HL-60 (cell line): ENCODE measurements at regions not wholly inside any gene's neighbourhood (a gene's known extent, or its start where the extent isn't known, plus 50 kb on each side); places are given as distances from the start of the nearest gene placed in this dataset.
"Not testable (repeated sequence)": the region's sequence is repeated elsewhere in the genome, so short reads cannot be mapped to it uniquely, and the experiment has no call there.

ENCODE experiments used
- DNase-seq, 2 experiments: peaks; one replicate each; pipeline ENCODE4 v3.0.0-alpha.2; 2010 to 2020; ENCODE audit warnings: low read depth in 1 of 2, low spot score in 1 of 2
- H3K27ac ChIP-seq: fragments of 250-450 bp; sonication (Bioruptor Pico); replicated peaks from 2 replicates; pipeline ENCODE4 v1.5.1; 2020; ENCODE audit warnings: mild to moderate bottlenecking, moderate library complexity
- H3K27me3 ChIP-seq: fragments of 250-450 bp; sonication (Bioruptor Pico); 2 replicates; pipeline ENCODE4 v1.5.1; 2021; ENCODE audit warnings: mild to moderate bottlenecking, moderate library complexity; ENCODE audit not compliant: insufficient read depth, poor library complexity, severe bottlenecking
- H3K4me3 ChIP-seq: replicated peaks from 2 replicates; pipeline ENCODE4 v1.5.1; 2011; ENCODE audit warnings: mild to moderate bottlenecking, control low read depth, low read length; ENCODE audit not compliant: insufficient read depth
- CTCF ChIP-seq: IDR thresholded peaks from one replicate; pipeline ENCODE4 v1.5.1; 2011; ENCODE audit warnings: low read length, control low read depth, inconsistent platforms; ENCODE audit not compliant: insufficient read depth
- GABPA ChIP-seq: IDR thresholded peaks from 2 replicates; pipeline ENCODE4 v1.6.1; 2012; ENCODE audit warnings: low read depth
- POLR2AphosphoS5 ChIP-seq: IDR thresholded peaks from 2 replicates; pipeline ENCODE4 v1.6.1; 2012; ENCODE audit warnings: low read depth
- REST ChIP-seq: IDR thresholded peaks from 2 replicates; pipeline ENCODE4 v1.6.1; 2012; ENCODE audit warnings: low read depth; ENCODE audit not compliant: insufficient replicate concordance
- SPI1 ChIP-seq: IDR thresholded peaks from 2 replicates; pipeline ENCODE4 v1.6.1; 2012; ENCODE audit warnings: low read depth, mild to moderate bottlenecking, borderline replicate concordance

- Histone ChIP-seq H3K27ac (no peak overlapping the region), H3K27me3 (no peaks in the 10 kb centered on the region), H3K4me3 (no peak overlapping the region)
- TF ChIP-seq GABPA, result no peak
- no peak for TF ChIP-seq SPI1
- TF ChIP-seq CTCF, result no peak
- TF ChIP-seq REST, result no peak
- no peak for TF ChIP-seq POLR2AphosphoS5
- DNase-seq, result no peak
Observed at GRCh38 chr2:117336496-117336895, 478.0 kb upstream of the DDX18 start.

DNA sequence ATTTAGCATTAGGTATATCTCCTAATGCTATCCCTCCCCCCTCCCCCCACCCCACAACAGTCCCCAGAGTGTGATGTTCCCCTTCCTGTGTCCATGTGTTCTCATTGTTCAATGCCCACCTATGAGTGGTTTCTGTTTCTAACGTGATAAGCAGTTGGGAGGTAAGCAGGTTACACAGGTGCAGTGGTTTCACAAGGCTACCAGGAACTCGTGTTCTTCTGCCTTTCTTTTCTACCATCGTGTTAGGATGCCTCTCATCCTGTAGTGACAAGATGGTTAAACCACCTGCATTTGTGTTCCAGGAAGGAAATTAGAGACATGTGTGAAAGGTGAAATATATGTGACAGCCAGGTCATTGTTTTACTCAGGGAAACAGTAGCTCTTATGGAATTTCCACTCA is 476.5 kb upstream of the DDX18 start:
- not testable (repeated sequence) for H3K27ac ChIP-seq, H3K4me3 ChIP-seq, H3K27me3 ChIP-seq, DNase-seq

GRCh38 chr2:117339980-117340379 is 474.5 kb upstream of the DDX18 start:
- TF ChIP-seq CTCF, result no peak
- Histone ChIP-seq H3K4me3 (no peak overlapping the region), H3K27me3 (no peaks in the 10 kb centered on the region), H3K27ac (no peak overlapping the region)
- no peak for DNase-seq

DNA sequence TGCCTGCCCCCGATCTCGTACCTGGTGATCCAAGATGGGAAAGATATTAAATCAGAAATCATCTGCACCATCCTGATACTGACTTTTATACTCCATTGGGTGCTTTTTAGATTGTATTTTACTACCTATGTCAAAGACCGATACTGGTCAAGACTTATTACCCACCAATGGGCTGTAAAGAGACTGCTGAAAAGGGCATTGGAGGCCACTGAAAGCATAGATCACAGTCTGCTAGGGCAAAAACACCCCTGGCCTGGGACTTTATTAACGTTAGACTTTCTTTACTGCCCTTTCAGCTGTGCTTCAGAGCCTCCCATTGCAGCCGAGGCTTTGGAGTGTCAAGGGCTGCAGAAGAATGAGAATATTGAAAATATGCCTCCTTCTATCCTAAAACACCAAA is 472.8 kb upstream of the DDX18 start:
- TF ChIP-seq REST (no peak), CTCF (no peak), POLR2AphosphoS5 (no peak), GABPA (no peak), SPI1 (no peak)
- no peak for DNase-seq
- no peak overlapping the region for H3K27ac ChIP-seq
- H3K4me3 ChIP-seq, result no peak overlapping the region
- no peaks in the 10 kb centered on the region for H3K27me3 ChIP-seq
